ENCODE measurements at regions not wholly inside any gene's neighbourhood (a gene's known extent, or its start where the extent isn't known, plus 50 kb on each side); places are given as distances from the start of the nearest gene placed in this dataset.

DNA sequence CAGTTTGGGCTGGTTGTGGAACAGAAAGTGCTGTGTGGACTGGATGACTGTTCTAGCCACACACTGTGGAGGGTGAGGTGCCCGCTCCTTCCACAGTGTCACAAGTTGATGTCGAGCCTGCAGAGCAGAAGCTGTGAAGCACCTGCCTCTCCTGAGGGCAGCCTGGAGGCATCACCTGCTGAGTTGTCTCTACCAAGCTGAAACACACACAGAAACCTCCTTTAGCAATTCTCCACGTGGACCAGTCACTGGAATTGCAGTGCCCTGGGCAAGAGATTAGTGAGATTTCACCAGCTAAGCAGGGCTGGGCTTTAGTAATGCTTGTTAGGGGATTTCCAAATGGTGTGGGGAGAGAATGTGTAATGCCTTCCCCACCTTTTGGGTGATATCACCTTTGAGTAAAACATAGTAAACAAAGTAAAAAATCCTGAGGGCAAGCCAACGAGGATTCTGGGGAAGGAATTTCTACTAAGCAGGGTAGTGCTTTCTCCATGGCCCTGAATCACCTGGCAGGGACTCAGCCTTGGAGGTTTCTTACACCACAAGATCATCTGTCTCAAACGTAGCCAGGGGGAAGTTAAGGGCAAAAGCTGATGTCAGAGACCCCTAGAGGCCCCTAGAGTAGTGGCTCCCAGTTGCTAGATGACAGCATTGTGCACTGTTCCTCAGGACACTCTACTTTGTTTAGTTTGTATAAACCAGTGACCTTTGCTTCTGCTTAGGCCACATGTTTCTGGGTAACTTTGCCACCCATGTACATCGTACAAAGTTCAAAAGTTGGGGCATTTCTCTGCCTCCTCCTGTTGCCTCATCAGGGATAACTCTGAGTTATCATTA, 233.1 kb upstream of the IGFBP3 start:
- H3K4me2 ChIP-seq (ENCODE audit: unreplicated experiment): no peak overlapping the region
- H3K9ac ChIP-seq: no peak overlapping the region
- H2AFZ ChIP-seq: no peak overlapping the region
- peak; percentile 45 for DNase-seq
- H3K79me2 ChIP-seq (ENCODE audit: insufficient read depth): no peaks in the 10 kb centered on the region
- no peaks in the 10 kb centered on the region for H4K20me1 ChIP-seq (ENCODE audit: insufficient read depth)
- no peaks in the 10 kb centered on the region for H3K27me3 ChIP-seq (replicated peaks; ENCODE audit: insufficient read depth)
- H3K9me3 ChIP-seq (ENCODE audit: low read depth): no peaks in the 10 kb centered on the region
- no peaks in the 10 kb centered on the region; the same call in 1 of the 2 replicates for H3K9me2 ChIP-seq (ENCODE audit: insufficient read depth)
- H3K36me3 ChIP-seq (ENCODE audit: low read depth): no peaks in the 10 kb centered on the region
- H3K27ac ChIP-seq: no peak overlapping the region
- peaks cover 38% of the 10 kb centered on the region; the same call in 1 of the 2 replicates for H3F3A ChIP-seq (ENCODE audit: insufficient read depth)
- peaks cover 43% of the 10 kb centered on the region for H3K4me1 ChIP-seq (ENCODE audit: insufficient read depth)
- TF ChIP-seq EZH2phosphoT487 (IDR thresholded peaks at IDR 0.05; ENCODE audit: insufficient read depth, low read depth): no peak
- TF ChIP-seq EZH2 (IDR thresholded peaks at IDR 0.05; ENCODE audit: insufficient read depth, poor library complexity, severe bottlenecking): no peak
- in situ Hi-C loops (cut with MboI): no loop called here
- 71 to 74% methylated on average over 6 of the region's 6 CpGs for WGBS, 2 experiments (ENCODE audit: low coverage in 1 of 2, low lambda C conversion rate in 2 of 2, missing lambda C conversion rate in 2 of 2)
- no peak overlapping the region for H3K4me3 ChIP-seq

DNA sequence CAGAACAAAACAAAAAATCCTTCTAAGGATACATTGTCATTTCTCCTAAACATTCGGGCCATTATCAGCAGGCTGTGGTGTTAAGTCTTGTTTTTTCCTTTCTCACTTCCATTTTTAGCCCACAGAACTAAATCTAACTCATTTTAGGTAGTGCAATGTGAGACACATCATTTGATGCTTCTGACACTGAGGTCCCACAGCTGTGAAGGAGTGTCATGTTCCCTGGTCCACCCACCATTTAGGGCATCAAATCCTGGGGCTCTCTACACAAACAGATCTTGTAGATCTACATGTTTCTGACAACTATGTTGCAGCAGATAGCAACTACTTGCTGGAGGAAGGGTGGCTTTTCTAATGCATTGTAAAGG, 232.5 kb upstream of the IGFBP3 start:
- H3K4me3 ChIP-seq: no peak overlapping the region
- no peak for DNase-seq
- peaks cover 38% of the 10 kb centered on the region; the same call in 1 of the 2 replicates for H3F3A ChIP-seq (ENCODE audit: insufficient read depth)
- TF ChIP-seq EZH2 (IDR thresholded peaks at IDR 0.05; ENCODE audit: insufficient read depth, poor library complexity, severe bottlenecking): no peak
- no peak for TF ChIP-seq EZH2phosphoT487 (IDR thresholded peaks at IDR 0.05; ENCODE audit: insufficient read depth, low read depth)
- no peak overlapping the region for H3K4me2 ChIP-seq (ENCODE audit: unreplicated experiment)
- no peaks in the 10 kb centered on the region for H3K27me3 ChIP-seq (replicated peaks; ENCODE audit: insufficient read depth)
- H3K27ac ChIP-seq: no peak overlapping the region
- no peaks in the 10 kb centered on the region for H3K9me3 ChIP-seq (ENCODE audit: low read depth)
- H3K36me3 ChIP-seq (ENCODE audit: low read depth): no peaks in the 10 kb centered on the region
- no peaks in the 10 kb centered on the region for H3K79me2 ChIP-seq (ENCODE audit: insufficient read depth)
- no peak overlapping the region for H2AFZ ChIP-seq
- in situ Hi-C loops (cut with MboI): no loop called here
- 91 to 100% methylated on average over 1 of the region's 1 CpG for WGBS, 2 experiments (ENCODE audit: low coverage in 1 of 2, low lambda C conversion rate in 2 of 2, missing lambda C conversion rate in 2 of 2)
- H3K9ac ChIP-seq: no peak overlapping the region
- peaks cover 43% of the 10 kb centered on the region for H3K4me1 ChIP-seq (ENCODE audit: insufficient read depth)
- no peaks in the 10 kb centered on the region for H3K9me2 ChIP-seq (ENCODE audit: insufficient read depth)
- no peaks in the 10 kb centered on the region for H4K20me1 ChIP-seq (ENCODE audit: insufficient read depth)

DNA sequence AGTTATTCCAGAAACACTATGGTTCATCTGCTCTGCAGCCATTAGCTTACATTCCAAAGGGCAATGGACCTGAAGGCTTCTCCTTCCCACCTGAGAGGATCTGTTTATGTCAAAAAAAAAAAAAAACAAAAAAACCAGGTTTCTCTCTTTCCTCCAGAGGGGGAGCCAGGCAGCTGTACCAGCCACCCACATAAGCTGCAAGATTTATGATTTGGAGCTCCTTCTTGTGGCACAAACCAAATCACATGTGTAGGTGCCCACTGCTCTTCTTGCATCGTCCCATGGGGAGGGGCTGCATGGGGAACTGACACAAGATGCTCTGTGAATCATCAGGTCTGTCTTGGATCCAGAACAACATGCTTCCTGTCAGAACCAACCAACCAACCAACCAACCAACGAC, 231.6 kb upstream of the IGFBP3 start:
- no peaks in the 10 kb centered on the region for H3K9me3 ChIP-seq (ENCODE audit: low read depth)
- no peak for DNase-seq
- 55 to 80% methylated on average over 2 of the region's 2 CpGs for WGBS, 2 experiments (ENCODE audit: low coverage in 1 of 2, low lambda C conversion rate in 2 of 2, missing lambda C conversion rate in 2 of 2)
- no peaks in the 10 kb centered on the region for H3K36me3 ChIP-seq (ENCODE audit: low read depth)
- no peak overlapping the region for H2AFZ ChIP-seq
- no peak overlapping the region for H3K9ac ChIP-seq
- in situ Hi-C loops (cut with MboI): no loop called here
- peaks cover 40% of the 10 kb centered on the region for H3F3A ChIP-seq (ENCODE audit: insufficient read depth)
- H3K27ac ChIP-seq: no peak overlapping the region
- H3K9me2 ChIP-seq (ENCODE audit: insufficient read depth): no peaks in the 10 kb centered on the region
- H3K79me2 ChIP-seq (ENCODE audit: insufficient read depth): no peaks in the 10 kb centered on the region
- H3K4me1 ChIP-seq (ENCODE audit: insufficient read depth): peaks cover 35% of the 10 kb centered on the region
- H4K20me1 ChIP-seq (ENCODE audit: insufficient read depth): no peaks in the 10 kb centered on the region
- no peak overlapping the region for H3K4me2 ChIP-seq (ENCODE audit: unreplicated experiment)
- no peak for TF ChIP-seq EZH2 (IDR thresholded peaks at IDR 0.05; ENCODE audit: insufficient read depth, poor library complexity, severe bottlenecking)
- TF ChIP-seq EZH2phosphoT487 (IDR thresholded peaks at IDR 0.05; ENCODE audit: insufficient read depth, low read depth): no peak
- no peaks in the 10 kb centered on the region for H3K27me3 ChIP-seq (replicated peaks; ENCODE audit: insufficient read depth)
- H3K4me3 ChIP-seq: no peak overlapping the region

DNA sequence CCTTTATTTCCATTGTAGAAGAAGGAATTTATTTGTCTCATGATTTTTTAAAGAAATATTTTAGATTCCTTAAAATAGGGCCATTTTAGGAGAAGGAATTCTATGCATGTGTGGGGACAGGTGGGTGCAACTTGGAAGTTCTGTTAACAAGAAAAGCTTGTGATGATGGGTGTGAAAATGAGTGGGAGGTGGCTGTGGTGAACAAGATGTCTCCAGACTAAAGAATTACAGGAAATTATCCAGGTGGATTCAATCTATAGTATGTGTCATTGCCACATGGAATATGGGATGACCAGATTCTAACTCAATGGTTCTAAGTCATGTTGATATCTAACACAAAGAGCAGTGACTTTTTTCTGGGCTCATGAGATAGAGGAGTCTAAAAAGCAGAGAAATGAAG, 229.6 kb upstream of the IGFBP3 start:
- Histone ChIP-seq H3K9me3 (ENCODE audit: low read depth) (no peaks in the 10 kb centered on the region), H3K4me3 (no peak overlapping the region), H3K9ac (no peak overlapping the region), H3K4me2 (ENCODE audit: unreplicated experiment) (peak overlapping the region; percentile 21), H3K36me3 (ENCODE audit: low read depth) (no peaks in the 10 kb centered on the region), H3K27me3 (replicated peaks; ENCODE audit: insufficient read depth) (no peaks in the 10 kb centered on the region), H3K27ac (peak overlapping the region; percentile 40), H3K9me2 (ENCODE audit: insufficient read depth) (no peaks in the 10 kb centered on the region), H2AFZ (no peak overlapping the region), H3K79me2 (ENCODE audit: insufficient read depth) (no peaks in the 10 kb centered on the region), H4K20me1 (ENCODE audit: insufficient read depth) (no peaks in the 10 kb centered on the region), H3K4me1 (ENCODE audit: insufficient read depth) (peaks cover 41% of the 10 kb centered on the region), H3F3A (ENCODE audit: insufficient read depth) (peaks cover 45% of the 10 kb centered on the region)
- in situ Hi-C loops (cut with MboI): no loop called here
- TF ChIP-seq EZH2 (IDR thresholded peaks at IDR 0.05; ENCODE audit: insufficient read depth, poor library complexity, severe bottlenecking): no peak
- 0 out of 2 replicates have a peak, but pooled peaks have one; percentile 42 for TF ChIP-seq EZH2phosphoT487 (IDR thresholded peaks at IDR 0.05; ENCODE audit: insufficient read depth, low read depth)
- DNase-seq: peak; percentile 40

Data from GM23248 (cell line).